ENCODE measurements at regions not wholly inside any gene's neighbourhood (a gene's known extent, or its start where the extent isn't known, plus 50 kb on each side); places are given as distances from the start of the nearest gene placed in this dataset.

- TF ChIP-seq CHD1 (IDR thresholded peaks at IDR 0.05; ENCODE audit: low read depth, low read length) (no peak), POLR2A (IDR thresholded peaks at IDR 0.05; ENCODE audit: control extremely low read depth in 1 of 2, low read depth in 2 of 2, low read length in 2 of 2) (no peak), TAF1 (IDR thresholded peaks at IDR 0.05; ENCODE audit: low read depth, low read length) (no peak), CTCF (IDR thresholded peaks at IDR 0.05; ENCODE audit: control extremely low read depth in 1 of 3, insufficient read depth in 1 of 3, low read depth in 1 of 3, low read length in 3 of 3) (no peak), GABPA (IDR thresholded peaks at IDR 0.05; ENCODE audit: borderline replicate concordance, insufficient read depth, low read length) (no peak), ASH2L (IDR thresholded peaks at IDR 0.05; ENCODE audit: low read length) (no peak), CEBPB (IDR thresholded peaks at IDR 0.05; ENCODE audit: low read depth, low read length) (no peak), EP300 (IDR thresholded peaks at IDR 0.05; ENCODE audit: borderline replicate concordance in 1 of 2, low read depth in 2 of 2, low read length in 2 of 2) (no peak), JUND (IDR thresholded peaks at IDR 0.05; ENCODE audit: low read length) (no peak)
These were observed 188.0 kb upstream of the GLI2 start for GRCh38 chr2:120547662-120548061.
